Fibroblast of mammary gland (primary cell): ENCODE measurements at regions not wholly inside any gene's neighbourhood (a gene's known extent, or its start where the extent isn't known, plus 50 kb on each side); places are given as distances from the start of the nearest gene placed in this dataset.

ENCODE experiments used
- DNase-seq: peaks from one replicate; pipeline ENCODE4 v3.0.0-alpha.2; 2010; ENCODE audit warnings: low read depth
- H3K4me3 ChIP-seq: 2 replicates; pipeline ENCODE4 v1.5.1; 2011; ENCODE audit warnings: low read depth, mild to moderate bottlenecking, low read length, moderate library complexity; ENCODE audit not compliant: control insufficient read depth
- TF ChIP-seq, protein P1 (sequence below): conservative IDR thresholded peaks from 2 replicates; pipeline ENCODE4 v1.5.1; 2011; ENCODE audit warnings: low read depth, low read length, inconsistent platforms; ENCODE audit not compliant: control insufficient read depth, insufficient read depth

DNA sequence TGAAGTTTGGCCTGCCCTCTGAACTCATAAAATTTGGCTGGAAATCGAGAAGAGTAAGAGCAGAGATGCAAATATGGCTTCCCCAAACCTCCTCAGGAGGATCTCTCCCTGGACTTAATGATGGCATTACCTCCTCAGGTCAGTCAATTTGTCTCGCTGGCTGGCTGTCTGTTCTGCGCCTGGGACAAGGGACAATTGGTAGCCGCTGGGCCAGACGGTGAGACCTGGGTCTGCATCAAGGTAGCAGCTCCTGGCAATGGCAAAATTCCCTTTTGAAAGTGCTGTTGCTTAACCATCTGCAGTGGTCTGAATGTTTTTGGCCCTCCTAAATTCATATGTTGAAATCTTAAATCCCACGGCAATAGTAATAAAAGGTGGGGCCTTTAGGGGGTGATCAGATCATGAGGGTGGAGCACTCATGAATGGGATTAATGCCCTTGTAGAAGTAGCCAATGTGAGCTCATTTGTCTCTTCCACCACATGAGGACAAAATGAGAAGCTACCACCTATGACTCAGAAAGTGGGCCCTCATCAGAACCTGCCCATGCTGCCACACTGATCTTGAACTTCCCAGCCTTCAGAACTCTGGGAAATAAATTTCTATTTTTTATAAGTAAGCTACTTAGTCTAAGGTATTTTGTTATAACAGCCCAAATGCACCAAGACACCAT, 439.3 kb upstream of the KLF4 start:
- no peak overlapping the region for H3K4me3 ChIP-seq
- DNase-seq: peak; percentile 6
- TF ChIP-seq, protein P1, sequence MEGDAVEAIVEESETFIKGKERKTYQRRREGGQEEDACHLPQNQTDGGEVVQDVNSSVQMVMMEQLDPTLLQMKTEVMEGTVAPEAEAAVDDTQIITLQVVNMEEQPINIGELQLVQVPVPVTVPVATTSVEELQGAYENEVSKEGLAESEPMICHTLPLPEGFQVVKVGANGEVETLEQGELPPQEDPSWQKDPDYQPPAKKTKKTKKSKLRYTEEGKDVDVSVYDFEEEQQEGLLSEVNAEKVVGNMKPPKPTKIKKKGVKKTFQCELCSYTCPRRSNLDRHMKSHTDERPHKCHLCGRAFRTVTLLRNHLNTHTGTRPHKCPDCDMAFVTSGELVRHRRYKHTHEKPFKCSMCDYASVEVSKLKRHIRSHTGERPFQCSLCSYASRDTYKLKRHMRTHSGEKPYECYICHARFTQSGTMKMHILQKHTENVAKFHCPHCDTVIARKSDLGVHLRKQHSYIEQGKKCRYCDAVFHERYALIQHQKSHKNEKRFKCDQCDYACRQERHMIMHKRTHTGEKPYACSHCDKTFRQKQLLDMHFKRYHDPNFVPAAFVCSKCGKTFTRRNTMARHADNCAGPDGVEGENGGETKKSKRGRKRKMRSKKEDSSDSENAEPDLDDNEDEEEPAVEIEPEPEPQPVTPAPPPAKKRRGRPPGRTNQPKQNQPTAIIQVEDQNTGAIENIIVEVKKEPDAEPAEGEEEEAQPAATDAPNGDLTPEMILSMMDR: no peak

DNA sequence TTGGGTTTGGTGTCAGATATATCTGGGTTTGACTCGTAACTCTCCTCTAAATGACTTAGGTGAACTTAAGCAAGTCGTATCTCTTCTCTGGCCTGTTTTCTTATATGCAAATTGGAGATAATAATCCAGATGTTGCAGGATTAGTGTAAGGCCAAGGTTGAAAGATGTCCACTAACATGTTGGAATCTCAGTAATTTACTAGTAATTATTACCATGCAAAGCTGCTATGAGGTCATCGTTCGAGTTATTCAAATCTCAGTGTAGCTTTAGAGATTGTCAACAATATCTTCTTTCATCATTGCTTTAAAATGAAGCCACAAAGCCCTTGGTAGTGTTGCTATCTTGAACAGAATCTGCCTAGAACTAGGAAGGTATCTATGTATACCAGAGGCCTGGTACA, 437.7 kb upstream of the KLF4 start:
- TF ChIP-seq, protein P1: no peak
- H3K4me3 ChIP-seq: no peak overlapping the region
- no peak for DNase-seq

DNA sequence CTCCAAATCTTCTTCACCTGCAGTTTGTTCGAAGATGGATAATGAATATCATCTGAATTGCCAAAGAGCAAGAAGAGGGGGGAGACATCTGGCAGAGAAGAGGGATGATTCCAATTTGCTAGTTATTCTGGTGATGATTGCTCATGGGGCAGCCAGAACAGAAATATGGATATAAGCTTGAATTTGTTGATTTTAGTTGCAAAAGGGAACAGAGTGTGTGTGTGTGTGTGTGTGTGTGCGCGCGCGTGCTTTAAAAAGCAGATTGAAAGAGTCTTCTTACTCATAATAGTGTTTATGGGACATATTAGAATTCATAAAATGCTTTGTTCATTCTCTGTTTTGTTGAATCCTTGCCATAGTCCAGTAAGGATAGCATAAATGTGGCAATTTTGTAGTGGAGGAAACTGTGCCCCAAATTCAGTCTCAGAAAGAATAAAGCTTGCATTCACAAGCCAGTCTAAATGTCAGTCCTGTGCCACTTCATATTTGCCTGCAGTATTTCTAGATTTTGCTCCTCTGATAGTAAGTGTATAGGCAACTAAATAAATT, 436.3 kb upstream of the KLF4 start:
- no peak for DNase-seq
- no peak overlapping the region for H3K4me3 ChIP-seq
- TF ChIP-seq, protein P1: no peak

DNA sequence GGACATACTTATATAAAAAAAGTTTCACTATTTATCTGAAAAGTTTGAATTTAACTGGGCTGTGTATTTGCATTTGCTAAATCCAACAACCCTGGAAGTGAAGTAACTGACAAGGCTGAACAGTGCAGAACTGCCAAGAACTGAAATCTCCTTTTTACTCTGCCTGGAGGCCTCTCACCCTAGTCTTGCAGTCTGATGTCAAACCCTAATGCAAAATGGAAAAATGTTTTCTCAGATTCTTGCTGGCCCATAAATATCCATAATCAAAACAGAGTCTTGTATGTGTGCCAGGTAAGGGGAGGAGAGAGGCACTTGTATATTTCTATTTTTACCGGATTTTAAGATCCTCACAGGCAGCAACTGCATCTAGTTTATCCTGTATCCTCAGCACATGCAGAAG, 432.7 kb upstream of the KLF4 start:
- TF ChIP-seq, protein P1: no peak
- no peak for DNase-seq
- no peak overlapping the region for H3K4me3 ChIP-seq

- DNase-seq: no peak
- no peak overlapping the region for H3K4me3 ChIP-seq
- TF ChIP-seq, protein P1: no peak
Observed at GRCh38 chr9:107919263-107919662, 429.7 kb upstream of the KLF4 start.

DNA sequence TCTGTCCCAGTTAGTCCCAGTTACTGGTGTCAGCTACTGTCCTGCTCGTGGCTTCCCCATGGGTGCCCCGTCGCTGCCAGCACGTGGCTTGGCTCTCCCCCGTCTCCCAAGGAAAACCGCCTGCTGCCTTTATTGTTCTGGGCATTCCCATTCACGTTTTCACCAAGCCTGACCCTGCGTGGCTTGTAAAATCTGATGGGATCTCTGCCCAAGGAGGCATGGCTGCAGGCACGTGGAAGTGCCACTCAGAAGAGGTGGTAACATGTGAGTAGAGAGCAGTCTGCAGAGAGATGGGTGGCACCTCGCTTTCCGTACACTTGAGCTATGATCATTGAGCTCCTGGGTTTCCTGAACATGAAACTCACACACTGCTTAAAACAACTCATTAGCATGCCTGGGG, 429.2 kb upstream of the KLF4 start:
- no peak overlapping the region for H3K4me3 ChIP-seq
- TF ChIP-seq, protein P1: no peak
- DNase-seq: no peak
